Stimulated activated CD4-positive, alpha-beta T cell treated with anti-CD3 and anti-CD28 coated beads, Interleukin-1b, Interleukin-23, amount 100 ng/mL, for 24 hours (primary cell): ENCODE measurements at regions not wholly inside any gene's neighbourhood (a gene's known extent, or its start where the extent isn't known, plus 50 kb on each side); places are given as distances from the start of the nearest gene placed in this dataset.

Experiments
- DNase-seq, 4 experiments: peaks; one replicate each; pipeline ENCODE4 v3.0.0-alpha.2; 2020; ENCODE audit warnings: low read depth in 4 of 4, low spot score in 1 of 4

GRCh38 chr20:51162015-51162414, 139.1 kb upstream of the KCNG1 start:
- DNase-seq, result no peak

DNA sequence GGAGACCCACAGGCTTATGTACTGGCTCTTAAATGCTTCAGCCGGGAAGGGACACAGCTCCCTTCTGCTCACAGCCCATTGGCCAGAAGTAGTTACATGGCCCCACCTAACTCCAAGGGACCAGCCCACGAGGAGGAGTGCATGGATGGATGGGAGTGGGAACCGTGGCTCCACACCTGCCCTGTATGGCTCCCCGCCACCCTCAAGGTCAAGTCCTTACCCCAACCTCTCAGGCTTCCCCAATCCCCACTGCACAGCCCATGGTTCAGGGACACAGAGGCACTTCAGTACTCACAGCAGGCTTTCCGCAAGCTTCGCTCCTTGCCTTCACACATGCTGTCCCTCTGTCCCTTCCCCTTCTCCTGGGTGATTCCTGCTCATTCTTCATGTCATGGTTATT, 137.9 kb upstream of the KCNG1 start:
- DNase-seq, result no peak

DNA sequence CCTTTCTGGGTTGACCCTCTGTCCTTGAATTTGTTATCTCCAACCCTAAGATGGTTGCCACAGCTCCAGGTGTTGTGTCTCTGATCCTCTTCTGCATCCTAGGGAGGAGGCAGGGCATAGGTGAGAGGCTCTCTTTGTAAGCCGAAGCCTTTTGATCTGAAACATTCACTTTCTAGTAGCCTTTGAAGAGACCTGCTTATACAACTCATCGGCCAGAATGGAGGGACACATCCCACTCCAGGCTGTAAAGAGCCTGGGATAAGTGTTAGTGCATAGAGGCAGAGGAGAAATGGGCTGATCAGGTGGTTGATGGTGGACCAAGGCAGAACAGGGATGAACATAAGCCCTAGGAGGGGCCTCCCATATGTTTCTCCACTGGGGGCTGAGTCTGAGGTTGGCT, 137.1 kb upstream of the KCNG1 start:
- DNase-seq, result no peak

DNA sequence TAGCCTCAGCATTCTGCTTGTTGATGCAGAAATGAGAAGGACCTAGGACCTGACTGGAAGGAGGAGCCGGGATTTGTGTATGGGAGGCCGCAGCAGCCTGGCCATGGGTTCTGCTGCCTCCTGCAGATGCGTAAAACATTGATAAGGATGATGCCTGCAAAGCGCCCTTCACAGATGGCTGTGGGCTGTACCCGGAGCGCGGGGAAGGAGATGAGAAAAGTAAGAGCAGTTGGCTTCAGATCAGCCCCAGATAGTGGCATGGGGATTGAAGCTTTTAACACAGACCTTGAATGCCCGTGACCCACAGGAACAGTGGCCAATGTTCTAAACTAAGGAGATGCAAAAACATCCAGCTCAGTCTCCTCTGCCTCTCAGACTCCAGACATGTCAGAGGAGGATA, 136.4 kb upstream of the KCNG1 start:
- no peak for DNase-seq

- no peak for DNase-seq
Observed at GRCh38 chr20:51158226-51158625, 135.3 kb upstream of the KCNG1 start.

DNA sequence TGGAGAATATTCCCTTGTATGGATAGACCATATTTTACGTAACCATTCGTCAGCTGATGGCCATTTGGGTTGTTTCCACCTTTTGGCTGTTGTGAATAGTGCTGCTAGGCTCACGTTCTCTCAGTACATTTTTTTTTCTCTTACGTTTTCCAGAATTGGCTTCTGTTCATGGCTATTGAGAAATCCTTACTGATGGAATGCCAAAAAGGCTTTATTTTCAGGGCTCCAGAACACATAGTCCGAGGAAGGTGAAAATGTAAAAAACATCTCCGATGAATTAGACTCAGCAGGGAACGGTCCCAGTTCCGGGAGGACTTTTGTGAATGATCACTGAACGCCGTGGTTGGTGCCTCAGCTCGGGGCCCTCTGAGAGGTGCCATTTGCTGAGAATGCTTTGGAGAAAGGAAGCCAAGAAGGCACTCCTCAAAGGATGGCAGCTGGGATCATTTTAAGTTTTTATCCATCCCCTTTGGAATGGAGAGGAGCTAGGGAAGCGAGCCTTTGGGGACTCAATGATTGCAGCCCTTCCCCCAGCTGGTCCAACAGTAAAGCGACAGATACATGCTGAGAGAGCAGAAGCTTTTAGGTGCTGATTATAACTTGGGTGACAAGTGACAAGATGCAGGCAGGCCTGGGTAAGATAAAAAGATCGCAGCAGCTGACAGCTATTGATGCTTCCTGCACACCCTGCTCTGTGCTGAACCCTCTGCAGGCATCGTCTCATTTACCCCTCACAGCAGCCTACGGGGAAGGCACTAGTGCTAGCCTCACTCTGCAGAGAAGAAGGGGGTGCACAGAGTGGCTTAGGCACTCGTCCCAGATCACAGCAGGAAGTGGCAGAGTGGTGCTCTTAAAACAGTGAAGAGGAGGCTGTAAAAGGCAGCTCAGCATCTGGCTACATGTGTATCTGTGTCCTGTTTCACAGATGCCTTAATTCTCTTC, 133.4 kb upstream of the KCNG1 start:
- no peak for DNase-seq

- DNase-seq, result no peak
Observed at GRCh38 chr20:51154708-51155690, 132.1 kb upstream of the KCNG1 start.

DNA sequence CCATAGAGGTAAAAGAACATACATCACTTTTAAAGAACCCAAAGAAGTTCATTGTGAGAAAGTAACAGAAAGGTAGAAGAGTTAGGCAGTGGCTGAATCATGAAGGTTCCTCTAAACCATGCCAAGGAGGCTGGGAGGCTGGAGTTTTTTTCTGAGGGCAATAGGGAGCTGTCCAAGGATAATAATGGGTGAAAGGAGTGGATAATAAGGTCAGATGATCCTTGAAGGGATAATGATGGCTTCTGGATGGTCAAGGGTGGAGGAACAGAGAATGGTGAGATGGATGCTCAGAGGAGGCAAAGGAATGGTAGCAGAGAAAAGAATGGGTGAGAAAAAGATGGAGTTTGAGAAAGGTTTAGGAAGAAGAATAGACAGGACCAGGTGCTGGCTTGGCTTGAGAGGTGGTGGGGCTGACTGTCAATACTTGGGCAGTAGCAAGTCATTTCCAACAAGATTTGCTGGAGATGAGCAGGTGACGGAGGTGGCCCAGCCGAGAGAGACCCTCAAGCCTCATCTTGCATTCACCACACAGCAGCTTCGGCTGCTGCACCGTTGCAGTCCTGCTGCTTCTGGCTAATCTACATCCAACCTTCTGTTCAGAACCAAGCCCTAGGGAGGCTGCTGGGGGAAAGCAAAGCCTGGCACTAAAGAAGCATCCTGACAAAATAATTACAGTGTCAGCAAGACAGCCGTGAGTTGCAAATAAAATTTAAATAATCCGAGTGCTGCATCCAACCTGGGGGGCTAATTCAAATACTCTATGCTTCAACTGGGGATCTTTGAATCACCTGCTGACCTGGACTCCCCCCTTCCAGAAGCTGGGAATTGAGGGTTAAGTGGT, 131.2 kb upstream of the KCNG1 start:
- no peak for DNase-seq

- no peak for DNase-seq
Observed at GRCh38 chr20:51148941-51149340, 126.0 kb upstream of the KCNG1 start.

GRCh38 chr20:51144476-51144875, 121.6 kb upstream of the KCNG1 start:
- DNase-seq, result no peak

GRCh38 chr20:51143652-51144051, 120.7 kb upstream of the KCNG1 start:
- no peak for DNase-seq

- no peak for DNase-seq
Observed at GRCh38 chr20:51142448-51142847, 119.5 kb upstream of the KCNG1 start.

DNA sequence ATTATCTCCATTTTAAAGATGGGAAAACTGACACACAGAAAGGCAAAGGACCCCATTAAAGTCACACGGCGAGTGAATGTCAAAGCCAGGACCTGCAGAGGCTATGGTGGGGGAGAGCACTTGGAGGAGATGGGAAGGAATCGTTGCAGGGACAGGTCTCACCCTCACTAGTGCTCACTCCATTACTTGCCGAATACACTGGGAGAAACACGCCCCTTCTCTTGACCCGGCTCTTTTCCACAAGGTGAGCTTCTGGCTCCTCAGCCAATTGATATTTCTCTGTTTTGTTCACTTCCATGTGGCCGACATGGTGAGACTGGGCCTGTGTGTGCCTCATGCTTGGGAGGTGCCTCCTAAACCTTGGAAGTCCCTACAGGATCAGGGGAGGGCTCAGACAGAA, 117.8 kb upstream of the KCNG1 start:
- no peak for DNase-seq

GRCh38 chr20:51139891-51140290, 117.0 kb upstream of the KCNG1 start:
- DNase-seq, result no peak

DNA sequence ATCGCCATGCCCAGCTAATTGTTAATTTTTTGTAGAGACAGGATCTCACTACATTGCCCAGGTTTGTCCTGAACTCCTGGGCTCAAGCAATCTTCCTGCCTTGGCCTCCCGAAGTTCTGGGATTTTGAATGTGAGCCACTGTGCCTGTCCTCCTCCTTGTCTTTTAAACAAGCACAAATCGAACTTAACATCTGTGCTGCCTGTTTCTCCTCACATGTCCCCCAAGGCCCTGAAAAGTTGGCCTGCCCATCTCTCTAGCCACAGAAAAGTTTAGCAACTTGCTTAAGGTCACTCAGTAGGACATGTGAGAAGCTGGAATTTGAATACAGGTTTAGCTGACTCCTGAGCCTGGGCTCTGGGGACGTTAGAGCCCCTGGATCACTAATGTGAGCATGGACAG, 115.7 kb upstream of the KCNG1 start:
- DNase-seq, result no peak

DNA sequence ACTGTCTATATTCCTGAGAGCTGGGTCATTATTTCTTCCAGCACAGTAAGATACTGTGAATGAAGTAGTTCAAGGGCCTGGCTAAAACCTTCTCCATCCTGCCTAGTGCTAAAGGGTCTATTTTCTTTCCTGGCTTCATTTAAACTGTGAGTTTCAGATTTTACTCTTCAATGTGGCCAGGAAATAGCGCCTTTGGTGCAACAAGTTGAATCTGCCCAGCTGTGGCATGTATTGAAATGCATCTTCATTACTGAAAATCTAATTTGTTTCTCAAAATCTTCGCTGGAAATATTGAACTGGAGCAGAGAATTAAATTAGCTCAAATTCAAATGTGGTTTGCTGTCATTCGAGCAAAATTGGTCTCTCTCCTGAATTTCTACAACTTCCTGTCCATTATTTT, 114.6 kb upstream of the KCNG1 start:
- DNase-seq, result no peak

- no peak for DNase-seq
Observed at GRCh38 chr20:51135926-51136715, 113.2 kb upstream of the KCNG1 start.

GRCh38 chr20:51134405-51134804, 111.5 kb upstream of the KCNG1 start:
- no peak for DNase-seq

- no peak for DNase-seq
Observed at GRCh38 chr20:51132279-51132678, 109.4 kb upstream of the KCNG1 start.

- DNase-seq, result no peak
Observed at GRCh38 chr20:51131811-51132210, 108.9 kb upstream of the KCNG1 start.
